GM18520 (cell line): ENCODE measurements at regions not wholly inside any gene's neighbourhood (a gene's known extent, or its start where the extent isn't known, plus 50 kb on each side); places are given as distances from the start of the nearest gene placed in this dataset.
"Not testable (repeated sequence)": the region's sequence is repeated elsewhere in the genome, so short reads cannot be mapped to it uniquely, and the experiment has no call there.

ENCODE experiments used
- ATAC-seq: cut with Tn5 transposase; IDR thresholded peaks from one replicate; pipeline ENCODE4 v1.9.1; 2021; ENCODE audit not compliant: unreplicated experiment

GRCh38 chr21:17348849-17349248 is 164.0 kb upstream of the CXADR start:
- ATAC-seq: no peak

GRCh38 chr21:17351766-17352165 is 161.1 kb upstream of the CXADR start:
- no peak for ATAC-seq

- no peak for ATAC-seq
Observed at GRCh38 chr21:17352996-17353655, 159.7 kb upstream of the CXADR start.

GRCh38 chr21:17359781-17360180 is 153.1 kb upstream of the CXADR start:
- ATAC-seq: no peak

GRCh38 chr21:17368748-17369363 is 144.0 kb upstream of the CXADR start:
- ATAC-seq: no peak

- no peak for ATAC-seq
Observed at GRCh38 chr21:17370263-17370662, 142.6 kb upstream of the CXADR start.

- no peak for ATAC-seq
Observed at GRCh38 chr21:17370916-17371315, 141.9 kb upstream of the CXADR start.

GRCh38 chr21:17371450-17371849 is 141.4 kb upstream of the CXADR start:
- no peak for ATAC-seq

GRCh38 chr21:17372200-17372599 is 140.6 kb upstream of the CXADR start:
- ATAC-seq: no peak

- no peak for ATAC-seq
Observed at GRCh38 chr21:17386498-17386897, 126.3 kb upstream of the CXADR start.

- no peak for ATAC-seq
Observed at GRCh38 chr21:17387030-17387617, 125.7 kb upstream of the CXADR start.

- no peak for ATAC-seq
Observed at GRCh38 chr21:17388226-17388625, 124.6 kb upstream of the CXADR start.

GRCh38 chr21:17389311-17389710 is 123.5 kb upstream of the CXADR start:
- ATAC-seq: no peak

- ATAC-seq: no peak
Observed at GRCh38 chr21:17390569-17390968, 122.3 kb upstream of the CXADR start.

- ATAC-seq: no peak
Observed at GRCh38 chr21:17391811-17392340, 121.0 kb upstream of the CXADR start.

- no peak for ATAC-seq
Observed at GRCh38 chr21:17393413-17393812, 119.4 kb upstream of the CXADR start.

GRCh38 chr21:17396948-17397347 is 115.9 kb upstream of the CXADR start:
- ATAC-seq: no peak

GRCh38 chr21:17397703-17398102 is 115.1 kb upstream of the CXADR start:
- no peak for ATAC-seq

GRCh38 chr21:17398954-17399353 is 113.9 kb upstream of the CXADR start:
- ATAC-seq: not testable (repeated sequence)

GRCh38 chr21:17402937-17403336 is 109.9 kb upstream of the CXADR start:
- no peak for ATAC-seq

GRCh38 chr21:17406202-17406601 is 106.6 kb upstream of the CXADR start:
- ATAC-seq: no peak

- no peak for ATAC-seq
Observed at GRCh38 chr21:17414766-17415165, 98.1 kb upstream of the CXADR start.
